IMR-90 (cell line): ENCODE measurements at regions not wholly inside any gene's neighbourhood (a gene's known extent, or its start where the extent isn't known, plus 50 kb on each side); places are given as distances from the start of the nearest gene placed in this dataset.

Experiments
- ATAC-seq: fragments of 200-7000 bp; cut with Tn5 transposase; 2 replicates; pipeline ENCODE4 v1.9.1; 2020; ENCODE audit warnings: low read depth, mild to moderate bottlenecking, moderate library complexity
- BruUV-seq: library from RNA; stranded (reverse); fragments of 400-500 nt; replicated peaks from 2 replicates; lab custom pipeline; 2021; lab: Mats Ljungman, UMichigan
- CTCF ChIA-PET: fragments of 300-600 bp; formaldehyde crosslinking; extraction: SDS; loops from one replicate; lab custom pipeline; 2021; ENCODE audit warnings: antibody characterized with exemption; lab: Yijun Ruan, JAX
- POLR2A ChIA-PET: fragments of 300-600 bp; sonication (Branson Sonifier 250); formaldehyde crosslinking; loops from one replicate; lab custom pipeline; 2022; ENCODE audit warnings: antibody characterized with exemption; ENCODE audit not compliant: unreplicated experiment; lab: Charles Lee
- DNase-seq: peaks from one replicate; pipeline ENCODE4 v3.0.0; 2013
- H2AFZ ChIP-seq: replicated peaks from 2 replicates; pipeline ENCODE3; 2013; ENCODE audit warnings: low read length, mild to moderate bottlenecking; ENCODE audit not compliant: poor library complexity
- H2AK5ac ChIP-seq: 2 replicates; pipeline ENCODE4 v1.6.1; 2013; ENCODE audit warnings: low read depth, low read length, inconsistent platforms
- H2AK9ac ChIP-seq: replicated peaks from 2 replicates; pipeline ENCODE3; 2013; ENCODE audit warnings: mild to moderate bottlenecking, low read depth, low read length, moderate library complexity; ENCODE audit not compliant: poor library complexity
- H2BK120ac ChIP-seq: 2 replicates; pipeline ENCODE4 v1.6.1; 2013; ENCODE audit warnings: low read depth, low read length, inconsistent platforms
- H2BK15ac ChIP-seq: 3 replicates; pipeline ENCODE4 v1.6.1; 2013; ENCODE audit warnings: low read depth, low read length, inconsistent platforms
- H2BK20ac ChIP-seq: 2 replicates; pipeline ENCODE4 v1.6.1; 2013; ENCODE audit warnings: low read depth, mild to moderate bottlenecking, inconsistent platforms, low read length, moderate library complexity
- H2BK5ac ChIP-seq: 2 replicates; pipeline ENCODE4 v1.6.1; 2013; ENCODE audit warnings: mild to moderate bottlenecking, low read depth, low read length, inconsistent platforms; ENCODE audit not compliant: poor library complexity, severe bottlenecking
- H3K14ac ChIP-seq: replicated peaks from 2 replicates; pipeline ENCODE4 v1.6.1; 2013; ENCODE audit warnings: low read depth, low read length, inconsistent platforms
- H3K18ac ChIP-seq: 2 replicates; pipeline ENCODE4 v1.6.1; 2013; ENCODE audit warnings: low read depth, low read length, control low read depth
- H3K23ac ChIP-seq: 2 replicates; pipeline ENCODE4 v1.6.1; 2013; ENCODE audit warnings: low read depth, low read length, inconsistent platforms
- H3K27ac ChIP-seq: 2 replicates; pipeline ENCODE4 v1.5.1; 2013; ENCODE audit warnings: mild to moderate bottlenecking, control low read depth, low read length; ENCODE audit not compliant: insufficient read depth
- H3K27me3 ChIP-seq: 2 replicates; pipeline ENCODE4 v1.6.1; 2013; ENCODE audit warnings: low read length; ENCODE audit not compliant: control insufficient read depth, insufficient read depth
- H3K36me3 ChIP-seq: 2 replicates; pipeline ENCODE4 v1.6.1; 2013; ENCODE audit warnings: low read length, mixed read lengths; ENCODE audit not compliant: control insufficient read depth, insufficient read depth
- H3K4ac ChIP-seq: 2 replicates; pipeline ENCODE4 v1.6.1; 2013; ENCODE audit warnings: low read depth, low read length, inconsistent platforms
- H3K4me1 ChIP-seq: 2 replicates; pipeline ENCODE4 v1.6.1; 2013; ENCODE audit warnings: low read length, mixed read lengths; ENCODE audit not compliant: control insufficient read depth, insufficient read depth
- H3K4me2 ChIP-seq: 2 replicates; pipeline ENCODE4 v1.6.1; 2013; ENCODE audit warnings: low read depth, mild to moderate bottlenecking, control low read depth, low read length, moderate library complexity
- H3K4me3 ChIP-seq: 2 replicates; pipeline ENCODE4 v1.5.1; 2013; ENCODE audit warnings: low read depth, mild to moderate bottlenecking, control low read depth, low read length, moderate library complexity; ENCODE audit not compliant: insufficient read depth
- H3K56ac ChIP-seq: 2 replicates; pipeline ENCODE4 v1.6.1; 2013; ENCODE audit warnings: low read length, inconsistent platforms; ENCODE audit not compliant: insufficient read depth; ENCODE audit errors: extremely low read depth
- H3K79me1 ChIP-seq, 2 experiments: 2 replicates each; pipeline ENCODE4 v1.6.1; 2013; ENCODE audit warnings: low read length in 2 of 2, inconsistent platforms in 1 of 2, low read depth in 1 of 2
- H3K9ac ChIP-seq: 2 replicates; pipeline ENCODE4 v1.6.1; 2013; ENCODE audit warnings: low read depth, low read length, control low read depth
- H3K9me1 ChIP-seq: 2 replicates; pipeline ENCODE4 v1.6.1; 2013; ENCODE audit warnings: low read length, inconsistent platforms; ENCODE audit not compliant: insufficient read depth
- H3K9me3 ChIP-seq: 2 replicates; pipeline ENCODE4 v1.6.1; 2013; ENCODE audit warnings: low read length; ENCODE audit not compliant: control insufficient read depth, insufficient read depth
- H4K20me1 ChIP-seq: 2 replicates; pipeline ENCODE4 v1.6.1; 2013; ENCODE audit warnings: low read length, inconsistent platforms; ENCODE audit not compliant: insufficient read depth
- H4K5ac ChIP-seq: 2 replicates; pipeline ENCODE4 v1.6.1; 2013; ENCODE audit warnings: mild to moderate bottlenecking, low read depth, low read length, control low read depth
- H4K8ac ChIP-seq, 2 experiments: 2 replicates each; pipeline ENCODE4 v1.6.1; 2013; ENCODE audit warnings: low read depth in 2 of 2, low read length in 2 of 2, control low read depth in 1 of 2, inconsistent platforms in 1 of 2
- H4K91ac ChIP-seq: 2 replicates; pipeline ENCODE4 v1.6.1; 2013; ENCODE audit warnings: low read depth, low read length, inconsistent platforms; ENCODE audit not compliant: insufficient read depth
- CHD1 ChIP-seq: IDR thresholded peaks from 2 replicates; pipeline ENCODE4 v1.6.1; 2012; ENCODE audit warnings: low read depth, low read length, improper control_type of control experiment
- ELK1 ChIP-seq: fragments of 150-350 bp; IDR thresholded peaks from 2 replicates; pipeline ENCODE4 v1.6.1; 2016; ENCODE audit warnings: low read depth, mild to moderate bottlenecking, low read length, moderate library complexity, borderline replicate concordance
- FOS ChIP-seq: fragments of 150-350 bp; IDR thresholded peaks from 2 replicates; pipeline ENCODE4 v1.6.1; 2016; ENCODE audit warnings: low read depth, low read length
- RAD21 ChIP-seq: IDR thresholded peaks from 2 replicates; pipeline ENCODE4 v1.6.1; 2012; ENCODE audit warnings: low read length, improper control_type of control experiment
- RCOR1 ChIP-seq: IDR thresholded peaks from 2 replicates; pipeline ENCODE4 v1.6.1; 2012; ENCODE audit warnings: mild to moderate bottlenecking, low read length, improper control_type of control experiment; ENCODE audit not compliant: insufficient replicate concordance
- RFX5 ChIP-seq: IDR thresholded peaks from 2 replicates; pipeline ENCODE4 v1.8.0; 2012; ENCODE audit warnings: low read depth, mild to moderate bottlenecking, low read length, moderate library complexity
- USF2 ChIP-seq: fragments of 150-350 bp; IDR thresholded peaks from 2 replicates; pipeline ENCODE4 v1.6.1; 2017; ENCODE audit warnings: mild to moderate bottlenecking, antibody characterized with exemption, low read length, low read depth
- WGBS, 2 experiments: methylation state at CpG; one replicate each; pipeline versions ENCODE4 v1.1.5 to v1.1.7; 2013; ENCODE audit warnings: missing lambda C conversion rate in 2 of 2; ENCODE audit not compliant: insufficient read length in 1 of 2; ENCODE audit errors: extremely low coverage in 2 of 2; 5-methylcytosine and 5-hydroxymethylcytosine counted together
- dilution Hi-C: fragments of 300-500 bp; cut with HindIII; formaldehyde crosslinking; loops from one replicate; pipeline ENCODE4 v1.14.3; 2018; ENCODE audit warnings: low sequenced_read_pairs; ENCODE audit not compliant: unreplicated experiment
- in situ Hi-C: fragments of 300-500 bp; cut with MboI; formaldehyde crosslinking; loops from 3 replicates; pipeline ENCODE4 v1.14.3; 2019; ENCODE audit warnings: low sequenced_read_pairs, inconsistent platforms, mixed read lengths
- intact Hi-C: fragments of 100-400 bp; cut with micrococcal nuclease; formaldehyde crosslinking; loops from 2 replicates; pipeline ENCODE4 v1.10.0; 2022

- Histone ChIP-seq H3K9me3 (peaks cover 2% of the 10 kb centered on the region; the same call in 1 of the 2 replicates), H3K9me1 (no peaks in the 10 kb centered on the region), H3K27me3 (no peaks in the 10 kb centered on the region), H2AK5ac (no peak overlapping the region), H3K27ac (no peak overlapping the region), H3K4me1 (no peaks in the 10 kb centered on the region), H3K56ac (no peak overlapping the region), H2BK20ac (no peak overlapping the region), H3K36me3 (no peaks in the 10 kb centered on the region), H4K91ac (no peak overlapping the region), H2BK120ac (no peak overlapping the region), H3K4me3 (no peak overlapping the region), H4K20me1 (no peaks in the 10 kb centered on the region), H3K14ac (no peak overlapping the region), H2BK5ac (no peak overlapping the region), H3K4ac (no peak overlapping the region), H2AFZ (no peak overlapping the region), H3K23ac (no peak overlapping the region), H3K4me2 (no peak overlapping the region), H2AK9ac (no peak overlapping the region), H3K9ac (no peak overlapping the region), H3K18ac (no peak overlapping the region), H4K5ac (no peak overlapping the region), H4K8ac (no peak overlapping the region), H3K79me1 (no peaks in the 10 kb centered on the region), H2BK15ac (no peak overlapping the region)
- TF ChIP-seq RFX5 (no peak), RCOR1 (no peak), FOS (no peak), CHD1 (no peak), ELK1 (no peak), RAD21 (no peak), USF2 (no peak)
- CTCF ChIA-PET = no interaction called here
- in situ Hi-C loops (no loop called here), intact Hi-C loops (no loop called here), dilution Hi-C loops (no loop called here)
- no TSS peak for BruUV-seq
- no CpG with 5 or more reads among the region's 1 CpG for WGBS, 2 experiments
- POLR2A ChIA-PET = no interaction called here
- DNase-seq (no peak), ATAC-seq (no peak)
Observed at GRCh38 chr4:104629601-104630000, 134.9 kb upstream of the CXXC4 start.
